SHP77 treated with DMSO at 0.1 percent for 48 hours (cell line): ENCODE measurements at regions not wholly inside any gene's neighbourhood (a gene's known extent, or its start where the extent isn't known, plus 50 kb on each side); places are given as distances from the start of the nearest gene placed in this dataset.

Source experiments
- DNase-seq: peaks from one replicate; lab custom pipeline; 2025; lab: John Stamatoyannopoulos, UW

DNA sequence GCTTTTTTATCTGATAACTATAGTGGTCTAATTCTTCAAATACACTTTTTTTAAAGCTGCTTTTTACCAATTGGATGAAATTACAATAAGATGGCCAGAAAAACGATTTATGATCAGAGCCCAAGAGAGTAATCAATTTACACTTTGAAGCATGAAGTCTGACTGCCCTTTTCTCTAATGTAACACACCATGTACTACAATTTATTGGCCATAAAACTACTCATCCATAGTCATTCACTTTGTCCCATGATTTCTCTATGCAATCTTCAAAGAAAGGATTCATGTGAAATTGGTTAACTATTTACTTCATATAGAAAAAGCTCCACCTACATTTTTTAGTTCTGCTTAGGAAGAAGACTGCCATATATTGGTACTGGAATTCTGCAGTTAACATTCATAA lies 73.6 kb upstream of the CAST start:
- DNase-seq: no peak

DNA sequence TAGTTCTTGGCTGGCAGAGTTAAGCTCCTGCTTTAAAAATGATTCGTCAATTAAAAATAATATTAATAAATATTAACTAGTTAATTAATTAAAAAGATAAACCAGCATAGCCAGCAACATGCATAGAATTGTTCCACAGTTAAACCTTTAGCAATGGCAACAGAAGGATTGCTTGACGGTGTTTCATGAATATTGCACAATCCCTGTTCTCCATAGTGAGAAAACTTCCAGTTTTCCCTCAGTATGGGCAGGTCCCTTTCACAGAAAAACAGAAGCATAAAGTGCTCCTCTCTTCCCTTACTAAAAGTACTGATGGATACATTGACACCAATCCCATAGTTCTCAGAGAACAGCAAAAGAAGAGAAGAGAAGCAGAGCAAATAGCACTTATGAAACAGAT lies 71.4 kb upstream of the CAST start:
- DNase-seq: no peak

DNA sequence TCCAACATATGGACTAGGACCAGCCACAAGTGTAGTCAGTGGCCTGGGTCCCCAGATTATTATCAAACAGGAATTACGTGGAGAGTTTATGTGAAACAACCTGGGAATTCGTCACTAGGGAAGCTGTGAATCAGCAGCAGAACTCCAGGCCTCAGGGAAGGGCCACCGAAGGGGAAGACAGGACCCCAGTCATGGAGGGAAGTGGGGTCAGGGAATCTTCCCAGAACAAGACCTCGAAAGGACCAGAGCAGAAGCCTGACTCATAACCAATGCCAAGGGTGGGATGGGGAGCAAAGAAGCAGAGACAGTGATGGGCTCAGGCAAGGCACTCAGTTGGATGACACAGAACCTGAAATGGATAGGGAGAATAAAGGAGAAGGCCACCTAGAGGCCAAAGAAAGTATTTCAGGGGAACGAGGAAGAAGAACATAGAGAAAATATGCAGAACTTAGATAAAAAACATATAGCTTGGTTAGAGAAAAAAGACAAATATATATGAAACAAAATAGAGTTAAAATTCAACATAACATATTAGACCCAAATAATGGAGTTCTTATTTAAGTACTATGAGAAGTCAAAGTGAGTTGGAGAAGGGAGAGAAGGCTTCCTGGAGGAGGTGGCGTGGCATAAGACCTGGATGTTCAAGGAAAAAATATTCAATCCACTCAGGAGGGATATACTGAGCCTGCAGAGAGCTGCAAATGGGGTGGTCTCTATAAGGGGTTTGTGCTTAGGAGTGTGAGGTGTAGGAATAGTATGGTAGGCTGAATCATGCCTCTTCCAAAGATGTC lies 66.7 kb upstream of the CAST start:
- no peak for DNase-seq

DNA sequence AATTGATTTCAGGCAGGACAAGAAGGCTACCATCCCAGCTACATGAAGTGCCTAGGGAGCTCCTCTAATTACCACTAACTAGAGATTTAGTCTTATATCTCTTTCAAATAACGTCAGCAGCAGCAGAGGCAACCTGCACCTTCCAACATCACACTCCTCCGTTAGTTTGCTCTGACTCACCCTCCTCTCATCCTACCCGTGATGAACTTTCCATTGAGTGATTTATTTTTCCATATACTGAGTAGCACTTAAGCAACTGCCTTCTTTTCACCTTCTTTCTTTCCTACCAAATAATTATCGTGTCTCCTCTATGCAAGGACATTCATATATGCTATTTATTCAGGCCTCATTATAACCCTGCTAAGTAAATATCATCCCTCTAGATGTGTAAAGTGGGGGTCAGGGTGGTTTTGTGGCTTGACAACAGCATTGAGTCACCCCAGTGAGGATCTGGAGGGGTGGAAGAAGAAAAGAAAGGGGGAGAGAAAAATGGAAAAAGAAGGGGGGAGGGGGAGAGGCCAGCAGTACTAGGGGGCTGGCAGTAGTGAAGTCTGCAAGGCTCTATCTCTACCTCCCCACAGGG lies 64.6 kb upstream of the CAST start:
- peak; percentile 70 for DNase-seq

DNA sequence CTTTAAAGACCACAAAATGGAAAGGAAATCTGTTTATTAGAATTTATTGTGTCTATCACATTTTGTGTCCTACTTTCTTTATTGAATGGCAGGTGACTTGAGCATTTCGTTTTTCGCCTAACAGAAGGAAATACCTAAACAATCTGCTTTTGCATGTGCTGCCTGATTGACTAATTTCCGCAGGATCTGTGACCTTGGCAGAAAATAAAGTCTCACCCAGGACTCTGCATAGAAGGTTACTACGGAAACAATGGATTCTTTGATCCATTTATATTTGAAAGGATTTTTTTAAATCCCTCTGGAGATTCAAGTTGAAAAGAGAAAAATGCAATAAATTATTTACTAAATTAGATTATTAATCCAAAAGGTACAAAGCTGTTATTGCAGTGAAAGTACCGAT lies 61.0 kb upstream of the CAST start:
- no peak for DNase-seq

DNA sequence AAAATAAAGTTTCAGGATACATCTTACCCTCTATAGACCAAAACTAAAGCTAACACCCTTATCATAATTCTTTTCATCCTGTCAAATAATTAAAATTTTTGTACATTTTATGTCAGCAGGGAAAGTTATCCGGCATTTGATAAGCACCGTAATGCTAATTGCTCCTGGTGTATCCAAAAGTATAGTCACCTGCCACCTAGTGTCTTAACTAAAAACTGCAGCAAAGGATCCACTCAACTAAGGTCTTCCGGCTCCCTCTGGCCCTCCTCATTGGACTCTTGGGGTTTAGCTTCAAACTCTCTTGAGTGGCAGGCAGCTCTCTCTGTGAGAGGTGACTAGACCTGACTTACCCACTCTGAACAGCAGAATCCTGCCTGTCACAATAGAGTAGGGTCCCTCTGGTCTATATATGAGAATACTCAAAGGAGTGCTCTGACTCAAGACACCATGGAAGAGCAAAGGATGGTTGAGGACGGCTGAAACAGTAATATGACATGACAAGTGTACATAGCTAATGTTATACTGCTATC lies 60.4 kb upstream of the CAST start:
- peak; percentile 71 for DNase-seq

DNA sequence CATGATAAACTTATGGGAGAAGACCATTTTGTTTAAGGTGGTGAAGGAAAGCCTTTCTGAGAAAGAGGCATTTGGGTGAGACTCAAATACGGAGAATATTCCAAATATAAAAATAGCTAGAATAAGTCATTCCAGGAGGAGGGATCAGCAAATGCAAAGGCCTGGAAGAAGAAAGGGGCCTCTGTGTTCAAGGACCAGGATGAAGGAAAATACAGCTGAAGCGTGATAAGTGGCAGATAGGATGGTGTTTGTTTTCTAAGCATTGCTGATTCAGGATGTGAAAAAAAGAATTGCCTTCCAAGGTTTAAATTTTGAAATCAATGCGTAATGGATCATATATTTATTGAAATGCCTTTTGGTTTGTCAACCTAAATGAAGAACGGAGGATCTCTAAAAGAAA lies 59.4 kb upstream of the CAST start:
- no peak for DNase-seq

DNA sequence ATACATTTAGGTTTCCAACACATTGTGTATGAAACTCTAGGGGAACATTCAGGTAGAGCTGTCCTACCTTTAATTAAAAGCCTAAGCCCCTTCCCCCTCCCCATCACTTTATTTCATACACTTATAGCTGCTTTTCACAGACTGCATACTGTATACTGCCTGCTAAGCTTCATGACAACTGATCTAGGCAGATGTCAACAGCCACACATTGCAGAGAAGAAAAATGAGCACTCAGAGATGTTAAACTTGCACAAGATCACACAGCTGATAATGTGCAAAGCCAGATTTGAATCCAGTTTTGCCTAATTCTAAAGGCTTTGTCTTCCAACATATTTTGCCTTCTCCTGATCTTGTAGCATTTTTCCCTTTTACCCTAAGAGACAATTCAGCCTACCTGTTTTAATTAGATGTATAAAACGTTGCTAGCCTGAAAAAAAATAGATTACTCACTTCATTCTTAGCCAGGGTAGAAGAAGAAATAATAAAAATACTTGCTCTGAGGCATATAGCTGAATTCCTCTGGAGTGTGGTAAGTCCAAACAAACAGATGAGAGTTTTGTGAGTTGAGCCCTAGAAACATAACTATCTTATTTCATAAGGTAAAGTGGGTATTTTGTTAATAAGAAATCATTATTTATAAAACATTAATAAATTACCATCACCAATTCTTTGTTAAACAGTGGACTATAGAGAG lies 56.9 kb upstream of the CAST start:
- no peak for DNase-seq

DNA sequence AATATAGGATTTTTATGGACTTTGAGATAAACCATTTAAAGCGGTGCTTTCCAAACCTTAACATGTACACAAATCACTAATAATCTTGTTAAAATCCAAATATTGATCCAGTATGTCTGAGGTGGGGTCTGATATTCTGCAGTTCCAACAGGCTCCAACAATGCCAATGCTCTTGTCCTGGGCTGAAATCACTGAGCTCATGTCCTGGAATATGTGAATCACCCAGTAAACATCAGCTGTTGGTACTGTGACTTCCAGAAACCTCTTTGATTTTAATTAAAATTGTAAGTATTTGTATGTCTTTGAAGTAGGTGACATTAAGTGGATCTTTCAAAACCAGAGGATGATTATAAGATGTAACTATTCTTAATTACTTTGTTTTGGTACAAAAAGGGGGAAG lies 52.8 kb upstream of the CAST start:
- DNase-seq: no peak

DNA sequence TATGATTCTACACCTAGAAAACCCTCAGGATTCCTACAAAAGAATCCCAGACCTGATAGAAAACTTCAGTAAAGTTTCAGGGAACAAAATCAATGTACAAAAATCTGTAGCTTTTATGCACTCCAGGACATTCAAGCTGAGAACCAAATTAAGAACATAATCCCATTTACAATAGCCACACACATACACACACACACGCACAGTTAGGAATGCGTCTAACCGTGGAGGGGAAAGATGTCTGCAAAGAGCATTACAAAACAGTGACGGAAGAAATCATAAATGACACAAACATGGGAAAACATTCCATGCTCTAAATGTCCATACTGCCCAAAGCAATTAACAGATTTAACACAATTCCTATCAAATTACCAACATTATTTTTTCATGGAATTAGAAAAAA lies 51.4 kb upstream of the CAST start:
- DNase-seq: no peak

DNA sequence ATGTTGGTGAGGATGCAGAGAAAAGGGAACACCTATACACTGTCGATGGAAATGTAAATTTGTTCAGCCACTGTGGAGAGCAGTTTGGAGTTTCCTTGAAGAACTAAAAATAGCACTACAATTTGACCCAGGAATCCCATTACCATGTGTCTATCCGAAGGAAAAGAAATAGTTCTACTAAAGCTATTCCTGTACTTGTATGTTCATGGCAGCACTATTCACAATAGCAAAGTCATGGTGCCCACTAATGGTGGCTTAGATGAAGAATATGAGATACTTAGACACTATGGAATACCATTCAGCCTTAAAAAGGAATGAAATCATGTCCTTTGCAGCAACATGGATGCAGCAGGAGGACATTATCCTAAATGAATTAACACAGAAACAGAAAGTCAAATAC lies 50.2 kb upstream of the CAST start:
- DNase-seq: peak; percentile 21
